GM12864 (cell line): ENCODE measurements at regions not wholly inside any gene's neighbourhood (a gene's known extent, or its start where the extent isn't known, plus 50 kb on each side); places are given as distances from the start of the nearest gene placed in this dataset.
"Not testable (repeated sequence)": the region's sequence is repeated elsewhere in the genome, so short reads cannot be mapped to it uniquely, and the experiment has no call there.

ENCODE experiments used
- DNase-seq: peaks from one replicate; pipeline ENCODE4 v3.0.0-alpha.2; 2011; ENCODE audit warnings: low read depth
- H3K4me3 ChIP-seq: 2 replicates; pipeline ENCODE4 v1.5.1; 2011; ENCODE audit warnings: mild to moderate bottlenecking, low read depth, low read length, control low read depth
- CTCF ChIP-seq: IDR thresholded peaks from 2 replicates; pipeline ENCODE4 v1.5.1; 2011; ENCODE audit warnings: low read depth, mild to moderate bottlenecking, moderate library complexity, low read length, control low read depth, inconsistent platforms; ENCODE audit errors: missing control alignments

GRCh38 chr14:105616802-105617192, 90.4 kb downstream of the TMEM121 start:
- no peak for TF ChIP-seq CTCF
- no peak for DNase-seq

GRCh38 chr14:105617201-105617777, 90.9 kb downstream of the TMEM121 start:
- H3K4me3 ChIP-seq = no peak overlapping the region
- no peak for DNase-seq
- no peak for TF ChIP-seq CTCF

More at GRCh38 chr14:105616802-105617192, 90.4 kb downstream of the TMEM121 start:
- no peak overlapping the region for H3K4me3 ChIP-seq

GRCh38 chr14:105617805-105618204, 91.4 kb downstream of the TMEM121 start:
- not testable (repeated sequence) for DNase-seq, H3K4me3 ChIP-seq

- not testable (repeated sequence) for DNase-seq, H3K4me3 ChIP-seq
Observed at GRCh38 chr14:105619324-105619723, 92.9 kb downstream of the TMEM121 start.

- DNase-seq, H3K4me3 ChIP-seq: not testable (repeated sequence)
Observed at GRCh38 chr14:105620178-105620864, 93.9 kb downstream of the TMEM121 start.

- not testable (repeated sequence) for H3K4me3 ChIP-seq, DNase-seq
Observed at GRCh38 chr14:105620865-105621471, 94.6 kb downstream of the TMEM121 start.

- not testable (repeated sequence) for H3K4me3 ChIP-seq, DNase-seq
Observed at GRCh38 chr14:105621479-105622328, 95.3 kb downstream of the TMEM121 start.

GRCh38 chr14:105622329-105622955, 96.1 kb downstream of the TMEM121 start:
- no peak overlapping the region for H3K4me3 ChIP-seq
- DNase-seq = no peak
- no peak for TF ChIP-seq CTCF

GRCh38 chr14:105623178-105623577, 96.8 kb downstream of the TMEM121 start:
- H3K4me3 ChIP-seq, DNase-seq: not testable (repeated sequence)

- not testable (repeated sequence) for DNase-seq, H3K4me3 ChIP-seq
Observed at GRCh38 chr14:105624346-105624745, 98.0 kb downstream of the TMEM121 start.

GRCh38 chr14:105624749-105625434, 98.5 kb downstream of the TMEM121 start:
- H3K4me3 ChIP-seq, DNase-seq: not testable (repeated sequence)

- DNase-seq, H3K4me3 ChIP-seq: not testable (repeated sequence)
Observed at GRCh38 chr14:105625448-105625847, 99.1 kb downstream of the TMEM121 start.

- H3K4me3 ChIP-seq, DNase-seq: not testable (repeated sequence)
Observed at GRCh38 chr14:105626111-105626510, 99.7 kb downstream of the TMEM121 start.

- not testable (repeated sequence) for DNase-seq, H3K4me3 ChIP-seq
Observed at GRCh38 chr14:105626651-105627050, 100.3 kb downstream of the TMEM121 start.
